K562 (cell line): ENCODE measurements at regions not wholly inside any gene's neighbourhood (a gene's known extent, or its start where the extent isn't known, plus 50 kb on each side); places are given as distances from the start of the nearest gene placed in this dataset.

Source experiments
- ATF2 ChIP-seq: sonication (generic); formaldehyde crosslinking; IDR thresholded peaks from 2 replicates; pipeline ENCODE4 v1.8.1; 2022; ENCODE audit warnings: missing genetic modification reagents
- CBX1 ChIP-seq: sonication (generic); IDR thresholded peaks from 2 replicates; pipeline ENCODE4 v1.6.1; 2016; ENCODE audit warnings: antibody characterized with exemption, low read depth, mild to moderate bottlenecking
- CBX8 ChIP-seq: fragments of 200-600 bp; sonication (generic); IDR thresholded peaks from 2 replicates; pipeline ENCODE4 v1.6.1; 2012; ENCODE audit warnings: borderline replicate concordance, mixed run types, low read depth, mild to moderate bottlenecking, moderate library complexity, mixed read lengths, low read length, control low read depth, inconsistent platforms; ENCODE audit not compliant: poor library complexity, severe bottlenecking; ENCODE audit errors: extremely low read depth
- ETV1 ChIP-seq: fragments of 450-650 bp; conservative IDR thresholded peaks from 2 replicates; pipeline ENCODE4 v1.6.1; 2016; ENCODE audit warnings: missing genetic modification characterization, control low read depth, low read depth, missing compliant biosample characterization
- FOSL1 ChIP-seq: fragments of 200-800 bp; sonication (Bioruptor generic); conservative IDR thresholded peaks from 2 replicates; pipeline ENCODE4 v1.6.1; 2016; ENCODE audit warnings: missing genetic modification characterization, missing compliant biosample characterization
- GTF2F1 ChIP-seq: IDR thresholded peaks from 2 replicates; pipeline ENCODE4 v1.6.1; 2011; ENCODE audit warnings: low read depth, low read length, improper control_type of control experiment
- HDAC3 ChIP-seq: fragments of 450-650 bp; IDR thresholded peaks from 2 replicates; pipeline ENCODE4 v1.6.1; 2018; ENCODE audit warnings: borderline replicate concordance, mild to moderate bottlenecking, moderate library complexity; ENCODE audit not compliant: partially characterized antibody
- JUN ChIP-seq, 2 experiments: sonication (generic) in 1 of 2; formaldehyde crosslinking in 1 of 2; IDR thresholded peaks; 2 replicates each; pipeline versions ENCODE4 v1.6.1 to v1.8.0; 2012 to 2022; ENCODE audit warnings: borderline replicate concordance in 2 of 2, mild to moderate bottlenecking in 2 of 2, improper control_type of control experiment in 1 of 2, low read depth in 1 of 2, low read length in 1 of 2, missing genetic modification reagents in 1 of 2
- JUND ChIP-seq, 2 experiments: IDR thresholded peaks; 2 replicates in 1 of 2; 3 replicates in 1 of 2; pipeline ENCODE4 v1.6.1; 2011; ENCODE audit warnings: borderline replicate concordance in 2 of 2, low read depth in 2 of 2, low read length in 2 of 2, improper control_type of control experiment in 1 of 2, missing biosample characterization in 1 of 2, missing genetic modification characterization in 1 of 2, missing genetic modification reagents in 1 of 2
- KDM5B ChIP-seq: fragments of 200-600 bp; sonication (generic); IDR thresholded peaks from 2 replicates; pipeline ENCODE4 v1.6.1; 2012; ENCODE audit warnings: low read depth, mild to moderate bottlenecking, moderate library complexity, low read length, control low read depth, inconsistent platforms; ENCODE audit not compliant: insufficient replicate concordance
- MTA1 ChIP-seq: fragments of 450-650 bp; IDR thresholded peaks from 2 replicates; pipeline ENCODE4 v1.6.1; 2017; ENCODE audit warnings: borderline replicate concordance
- NR1H2 ChIP-seq: sonication (generic); formaldehyde crosslinking; IDR thresholded peaks from 2 replicates; pipeline ENCODE4 v1.4.0; 2020; ENCODE audit warnings: mild to moderate bottlenecking, missing genetic modification reagents
- RCOR1 ChIP-seq, 2 experiments: IDR thresholded peaks; 2 replicates each; pipeline ENCODE4 v1.6.1; 2012; ENCODE audit warnings: low read depth in 2 of 2, low read length in 2 of 2, borderline replicate concordance in 1 of 2, improper control_type of control experiment in 1 of 2
- SMAD1 ChIP-seq: fragments of 150-350 bp; IDR thresholded peaks from 2 replicates; pipeline ENCODE4 v1.6.1; 2014; ENCODE audit warnings: low read length, low read depth; ENCODE audit not compliant: partially characterized antibody
- SOX6 ChIP-seq: fragments of 450-650 bp; IDR thresholded peaks from 2 replicates; pipeline ENCODE4 v1.6.1; 2014; ENCODE audit warnings: mild to moderate bottlenecking
- STAG1 ChIP-seq: sonication (generic); formaldehyde crosslinking; IDR thresholded peaks from 2 replicates; pipeline ENCODE4 v1.5.0; 2020; ENCODE audit warnings: missing genetic modification reagents, borderline replicate concordance
- U2AF2 ChIP-seq: fragments of 200-400 bp; formaldehyde crosslinking; optimal IDR thresholded peaks from 2 replicates; pipeline ENCODE3; 2017; ENCODE audit warnings: low read depth, mild to moderate bottlenecking, low read length
- WHSC1 ChIP-seq: IDR thresholded peaks from one replicate; pipeline ENCODE4 v1.6.1; 2012; ENCODE audit warnings: low read length, control low read depth, inconsistent platforms
- XRCC4 ChIP-seq: IDR thresholded peaks from one replicate; pipeline ENCODE4 v1.6.1; 2011; ENCODE audit not compliant: insufficient read depth, insufficient read length; ENCODE audit errors: extremely low read depth
- ZNF165 ChIP-seq: fragments of 250-450 bp; sonication (Bioruptor Pico); IDR thresholded peaks from 2 replicates; pipeline ENCODE4 v1.4.0; 2020; ENCODE audit warnings: borderline replicate concordance
- ZNF197 ChIP-seq: fragments of 200-800 bp; sonication (Bioruptor generic); IDR thresholded peaks from 2 replicates; pipeline ENCODE4 v1.6.1; 2016; ENCODE audit warnings: low read depth, missing genetic modification characterization, missing compliant biosample characterization
- ZNF76 ChIP-seq: fragments of 250-450 bp; sonication (Bioruptor Pico); IDR thresholded peaks from 2 replicates; pipeline ENCODE4 v1.4.0; 2020; ENCODE audit warnings: mild to moderate bottlenecking, moderate library complexity, borderline replicate concordance
- TF ChIP-seq, protein P1 (sequence below), 2 experiments: fragments of 200-800 bp in 1 of 2; sonication (Bioruptor generic) in 1 of 2; sonication (generic) in 1 of 2; formaldehyde crosslinking in 1 of 2; IDR thresholded peaks in 1 of 2; conservative IDR thresholded peaks in 1 of 2; 2 replicates each; pipeline versions ENCODE4 v1.5.0 to v1.6.1; 2016 to 2020; ENCODE audit warnings: missing compliant biosample characterization in 1 of 2, missing genetic modification characterization in 1 of 2, missing genetic modification reagents in 1 of 2
- TF ChIP-seq, protein P2 (sequence below): sonication (generic); formaldehyde crosslinking; IDR thresholded peaks from 2 replicates; pipeline ENCODE4 v1.8.0; 2022; ENCODE audit warnings: mild to moderate bottlenecking, missing genetic modification reagents

- TF ChIP-seq, protein P1, sequence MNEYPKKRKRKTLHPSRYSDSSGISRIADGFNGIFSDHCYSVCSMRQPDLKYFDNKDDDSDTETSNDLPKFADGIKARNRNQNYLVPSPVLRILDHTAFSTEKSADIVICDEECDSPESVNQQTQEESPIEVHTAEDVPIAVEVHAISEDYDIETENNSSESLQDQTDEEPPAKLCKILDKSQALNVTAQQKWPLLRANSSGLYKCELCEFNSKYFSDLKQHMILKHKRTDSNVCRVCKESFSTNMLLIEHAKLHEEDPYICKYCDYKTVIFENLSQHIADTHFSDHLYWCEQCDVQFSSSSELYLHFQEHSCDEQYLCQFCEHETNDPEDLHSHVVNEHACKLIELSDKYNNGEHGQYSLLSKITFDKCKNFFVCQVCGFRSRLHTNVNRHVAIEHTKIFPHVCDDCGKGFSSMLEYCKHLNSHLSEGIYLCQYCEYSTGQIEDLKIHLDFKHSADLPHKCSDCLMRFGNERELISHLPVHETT (CRISPR knock-in tag; conservative IDR thresholded peaks at IDR 0.05 in 1 of 2, IDR thresholded peaks at IDR 0.05 in 1 of 2), result no peak
- TF ChIP-seq KDM5B (no peak), SOX6 (peak; percentile 48; the same call in 1 of the 2 replicates), MTA1 (no peak), RCOR1 (IDR thresholded peaks at IDR 0.05; ENCODE audit: borderline replicate concordance in 1 of 2, low read depth in 2 of 2, low read length in 2 of 2) (0 out of 4 replicates have a peak, but pooled peaks of 1 of the 2 experiments have one; percentile 11), ATF2 (CRISPR knock-in tag) (no peak), HDAC3 (no peak), FOSL1 (tag) (peak; percentile 83), SMAD1 (no peak), STAG1 (no peak), U2AF2 (no peak), JUND (IDR thresholded peaks at IDR 0.05; ENCODE audit: borderline replicate concordance, low read depth, low read length) (peak; percentile 80), JUND (tag; IDR thresholded peaks at IDR 0.05; ENCODE audit: borderline replicate concordance, low read depth, low read length) (peak; percentile 76; the same call in 2 of the 3 replicates), ETV1 (no peak), XRCC4 (no peak), CBX1 (no peak), ZNF165 (CRISPR knock-in tag) (no peak), GTF2F1 (no peak), ZNF76 (CRISPR knock-in tag) (no peak), CBX8 (no peak), ZNF197 (CRISPR knock-in tag) (no peak), JUN (IDR thresholded peaks at IDR 0.05; ENCODE audit: borderline replicate concordance, low read depth, low read length) (0 out of 2 replicates have a peak, but pooled peaks have one; percentile 27), JUN (CRISPR knock-in tag; IDR thresholded peaks at IDR 0.05; ENCODE audit: borderline replicate concordance) (no peak), NR1H2 (CRISPR knock-in tag) (no peak), WHSC1 (no peak)
- TF ChIP-seq, protein P2, sequence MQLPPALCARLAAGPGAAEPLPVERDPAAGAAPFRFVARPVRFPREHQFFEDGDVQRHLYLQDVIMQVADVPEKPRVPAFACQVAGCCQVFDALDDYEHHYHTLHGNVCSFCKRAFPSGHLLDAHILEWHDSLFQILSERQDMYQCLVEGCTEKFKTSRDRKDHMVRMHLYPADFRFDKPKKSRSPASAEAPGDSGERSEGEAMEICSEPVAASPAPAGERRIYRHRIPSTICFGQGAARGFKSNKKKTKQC (CRISPR knock-in tag), result no peak
Observed at GRCh38 chr3:124429129-124429815, 301.0 kb upstream of the UMPS start (continued).
